NCI-H1930 (cell line): ENCODE measurements at regions not wholly inside any gene's neighbourhood (a gene's known extent, or its start where the extent isn't known, plus 50 kb on each side); places are given as distances from the start of the nearest gene placed in this dataset.

Experiments used
- DNase-seq, 2 experiments: peaks; one replicate each; lab custom pipeline; 2025; lab: John Stamatoyannopoulos, UW

GRCh38 chr4:30939684-30940083 lies 219.5 kb downstream of the PCDH7 start:
- no peak for DNase-seq

DNA sequence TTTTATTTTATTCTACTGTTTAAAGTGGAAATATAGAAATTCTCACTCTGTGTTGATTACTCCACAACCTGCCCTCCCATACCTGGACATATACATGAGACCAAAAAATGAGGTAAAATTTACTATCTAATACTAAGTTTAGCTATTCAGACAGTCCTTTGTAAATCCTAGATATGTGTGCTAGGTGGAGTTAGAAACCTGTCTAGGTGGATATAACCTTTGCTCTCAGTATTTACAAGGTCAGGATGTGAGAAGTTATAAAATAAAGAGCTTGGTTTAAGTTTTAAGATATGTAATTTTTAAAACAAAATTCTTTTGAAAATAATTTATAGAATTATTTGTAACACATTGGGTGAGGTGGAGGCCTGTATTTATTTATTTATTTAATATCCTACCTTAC lies 221.5 kb downstream of the PCDH7 start:
- DNase-seq, result no peak

DNA sequence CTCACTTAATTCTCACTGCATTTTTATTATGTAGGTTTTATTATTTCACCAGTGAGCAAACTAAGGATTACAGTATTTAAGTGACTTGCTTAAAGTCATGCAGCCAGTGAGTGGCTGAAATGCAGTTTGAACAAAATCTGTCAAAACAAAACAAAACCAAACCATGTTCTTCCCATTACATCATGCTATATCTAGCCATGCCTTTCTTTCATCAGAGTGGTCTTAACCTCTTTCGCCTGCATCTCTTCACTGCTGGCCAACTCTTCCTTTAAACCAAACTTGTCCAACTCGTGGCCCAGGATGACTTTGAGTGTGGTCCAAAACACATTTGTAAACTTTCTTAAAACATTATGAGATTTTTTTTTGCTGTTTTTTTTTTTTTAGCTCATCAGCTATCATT lies 223.2 kb downstream of the PCDH7 start:
- no peak for DNase-seq

DNA sequence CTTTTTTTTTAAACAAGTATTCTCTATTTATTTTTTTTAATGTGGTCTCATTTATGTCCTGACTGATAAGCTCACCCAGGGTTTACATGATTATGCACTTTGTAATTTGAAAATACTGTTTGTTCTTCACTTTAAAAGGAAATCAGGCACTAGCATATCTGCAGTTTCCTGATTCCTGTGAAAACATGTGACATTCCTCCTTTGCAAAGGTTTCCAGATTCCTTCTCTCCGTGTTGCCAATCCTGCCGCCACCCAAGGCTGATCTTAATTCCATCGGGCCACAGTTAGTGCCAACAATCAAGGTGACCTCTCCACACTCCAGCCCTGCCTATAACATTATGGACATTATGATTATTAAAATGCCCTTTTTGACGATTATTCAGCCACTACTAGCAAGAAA lies 225.4 kb downstream of the PCDH7 start:
- no peak for DNase-seq

GRCh38 chr4:30946288-30946687 lies 226.1 kb downstream of the PCDH7 start:
- no peak for DNase-seq

- no peak for DNase-seq
These were observed 228.5 kb downstream of the PCDH7 start for GRCh38 chr4:30948653-30949052.

DNA sequence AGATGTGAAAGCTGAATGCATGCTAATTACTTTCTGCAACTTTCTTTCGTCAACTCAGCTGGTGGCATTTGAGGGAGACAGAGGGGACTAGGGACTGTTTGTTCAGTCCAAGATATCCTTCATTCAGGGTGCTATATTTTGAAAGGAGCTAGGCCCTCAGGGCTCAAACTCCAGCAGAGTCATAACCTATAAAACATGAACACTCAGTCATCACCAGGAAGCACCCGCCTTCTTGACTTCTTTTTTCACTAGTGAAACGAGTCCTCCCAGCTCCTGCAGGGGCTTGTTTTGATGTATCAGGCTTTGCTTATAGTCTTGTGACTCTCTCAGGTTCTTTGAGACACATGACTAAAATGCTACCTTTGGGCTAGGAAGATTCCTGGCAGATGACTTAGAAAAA lies 230.6 kb downstream of the PCDH7 start:
- no peak for DNase-seq

DNA sequence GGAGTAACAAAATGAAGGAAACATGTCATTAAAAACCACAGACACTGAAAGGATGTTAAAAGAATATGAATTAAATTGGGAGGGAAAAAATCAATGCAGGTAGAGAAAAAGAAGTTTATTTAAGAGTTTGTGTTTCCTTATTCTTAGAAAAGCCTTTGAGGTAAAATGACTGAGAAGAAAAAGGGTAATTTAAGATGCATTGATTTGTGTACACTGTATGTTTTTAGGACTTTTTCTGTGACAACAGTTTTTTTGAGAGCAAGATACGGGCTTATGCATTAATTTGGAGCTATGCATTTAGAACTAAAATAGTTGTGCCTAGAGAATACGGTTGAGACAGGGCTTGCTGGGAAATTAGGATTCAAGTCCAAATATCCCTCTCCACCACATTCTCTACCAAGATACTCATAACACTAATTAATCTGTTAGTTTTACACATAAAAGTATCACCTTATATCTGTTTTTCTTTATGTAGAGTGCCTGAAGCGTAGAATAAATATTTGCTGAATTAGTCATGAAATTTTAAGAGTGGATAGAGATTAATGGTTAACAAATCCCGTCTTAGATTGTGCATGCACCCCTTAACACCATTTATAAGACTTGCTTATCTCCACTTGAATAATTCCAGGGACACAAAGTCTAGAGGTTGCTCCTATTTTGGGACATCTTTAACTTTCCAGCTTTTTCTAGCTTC lies 232.5 kb downstream of the PCDH7 start:
- DNase-seq, result no peak

GRCh38 chr4:30953799-30954198 lies 233.6 kb downstream of the PCDH7 start:
- DNase-seq, result no peak

- no peak for DNase-seq
These were observed 236.7 kb downstream of the PCDH7 start for GRCh38 chr4:30956916-30957315.

DNA sequence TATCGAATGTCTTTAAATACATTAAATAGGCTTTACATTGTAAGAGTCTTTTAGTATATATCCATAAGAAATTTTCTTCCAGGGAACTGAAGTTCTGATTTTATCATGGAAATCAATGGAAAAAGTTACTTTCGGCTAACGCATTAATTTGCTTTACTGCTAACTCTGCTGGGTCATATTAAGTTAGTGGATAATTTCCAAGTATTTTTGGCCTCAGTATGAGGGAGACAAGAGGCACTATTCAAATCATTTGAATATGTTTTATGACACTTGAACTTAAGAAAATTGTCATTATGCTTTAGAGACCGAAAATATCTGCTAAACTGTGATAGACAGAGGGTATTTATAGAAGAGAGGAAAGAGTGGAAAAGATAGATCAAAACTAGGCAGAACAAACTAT lies 237.5 kb downstream of the PCDH7 start:
- DNase-seq, result no peak

DNA sequence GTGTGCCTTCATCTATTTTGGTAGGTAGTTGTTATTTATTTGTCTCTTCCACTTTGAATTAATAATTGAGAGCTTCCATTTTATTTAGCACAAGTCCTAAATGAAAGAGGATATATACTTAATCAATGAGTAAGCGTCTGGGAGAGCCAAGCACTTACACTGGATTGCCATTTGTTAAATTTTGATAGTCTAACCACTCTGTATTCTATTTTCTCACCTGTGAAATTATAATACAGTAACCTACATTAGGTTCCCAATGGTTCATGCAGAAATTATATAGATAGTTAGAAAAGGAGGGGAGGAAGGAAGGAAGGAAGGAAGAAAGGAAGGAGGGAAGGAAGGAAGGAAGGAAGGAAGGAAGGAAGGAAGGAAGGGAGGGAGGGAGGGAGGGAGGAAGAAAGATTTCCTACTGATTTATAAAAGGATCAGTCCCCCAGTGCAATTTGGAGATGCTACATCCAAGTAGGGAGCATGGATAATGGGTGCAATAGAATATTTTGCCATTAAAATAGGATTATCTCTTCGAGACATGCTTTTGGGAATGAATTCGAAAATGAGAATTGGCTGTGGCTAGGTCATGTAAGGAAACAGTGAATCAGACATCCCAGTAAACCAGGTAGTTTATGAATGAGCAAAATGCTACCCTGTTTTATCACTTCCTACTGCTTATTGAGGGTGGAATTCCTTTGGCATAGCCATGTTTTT lies 239.8 kb downstream of the PCDH7 start:
- no peak for DNase-seq

GRCh38 chr4:30962939-30963338 lies 242.8 kb downstream of the PCDH7 start:
- no peak for DNase-seq

DNA sequence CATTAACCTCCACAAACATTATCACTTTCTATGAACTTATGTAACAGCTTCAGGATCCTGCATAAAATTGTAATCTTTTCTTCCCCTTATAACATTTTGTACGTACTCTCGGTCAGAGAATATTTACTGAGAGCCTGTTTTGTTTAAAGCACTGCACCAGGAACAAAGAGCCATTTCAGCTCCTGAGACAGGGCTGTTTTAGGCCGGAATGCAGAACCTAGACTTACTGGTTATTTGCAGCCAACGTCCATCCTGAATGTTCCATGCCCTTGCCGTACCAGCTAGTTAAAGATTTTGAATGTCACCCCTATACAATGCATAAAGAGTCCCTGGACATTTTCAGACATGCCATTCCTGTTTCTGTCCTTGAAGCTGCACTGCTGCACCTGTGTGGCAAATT lies 248.8 kb downstream of the PCDH7 start:
- DNase-seq, result no peak

DNA sequence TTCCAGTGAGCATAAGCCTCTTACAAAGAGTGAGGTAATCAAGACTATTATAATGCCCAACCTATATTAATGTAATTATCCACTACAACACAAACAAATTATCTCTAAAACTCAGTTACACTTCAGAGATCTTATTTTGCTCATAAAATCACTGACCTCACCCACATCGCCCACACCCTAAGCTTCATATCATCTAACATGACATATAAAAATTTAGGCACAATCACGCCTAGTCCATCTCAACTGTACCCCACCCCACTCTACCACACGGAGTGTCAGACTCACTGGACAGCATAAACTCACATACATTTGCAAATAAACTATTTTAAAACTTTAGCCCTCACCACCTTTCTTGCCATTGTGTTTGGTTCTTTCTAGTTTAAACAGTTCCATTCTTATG lies 252.4 kb downstream of the PCDH7 start:
- DNase-seq, result no peak

- DNase-seq, result no peak
These were observed 253.8 kb downstream of the PCDH7 start for GRCh38 chr4:30973993-30974392.

GRCh38 chr4:30979402-30979801 lies 259.2 kb downstream of the PCDH7 start:
- DNase-seq, result no peak

- no peak for DNase-seq
These were observed 269.3 kb downstream of the PCDH7 start for GRCh38 chr4:30989508-30989907.

DNA sequence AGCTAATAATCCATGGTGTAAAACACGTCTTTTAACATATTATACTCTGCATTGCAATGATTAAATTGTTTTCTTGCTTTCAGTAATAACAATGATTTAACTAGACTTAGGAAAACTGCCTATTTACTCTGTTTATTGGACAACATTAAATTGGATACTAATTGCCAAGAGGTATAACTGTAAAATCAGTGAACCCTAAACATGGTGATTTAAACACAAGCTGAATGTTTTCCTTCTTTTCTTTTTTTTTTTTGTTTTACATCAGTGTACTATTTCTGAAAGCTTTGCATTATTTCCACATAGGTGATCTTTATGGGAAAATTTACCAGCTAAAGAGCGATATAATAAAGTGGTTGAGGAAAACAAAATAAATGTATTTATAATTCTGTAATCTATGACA lies 276.7 kb downstream of the PCDH7 start:
- DNase-seq, result no peak

DNA sequence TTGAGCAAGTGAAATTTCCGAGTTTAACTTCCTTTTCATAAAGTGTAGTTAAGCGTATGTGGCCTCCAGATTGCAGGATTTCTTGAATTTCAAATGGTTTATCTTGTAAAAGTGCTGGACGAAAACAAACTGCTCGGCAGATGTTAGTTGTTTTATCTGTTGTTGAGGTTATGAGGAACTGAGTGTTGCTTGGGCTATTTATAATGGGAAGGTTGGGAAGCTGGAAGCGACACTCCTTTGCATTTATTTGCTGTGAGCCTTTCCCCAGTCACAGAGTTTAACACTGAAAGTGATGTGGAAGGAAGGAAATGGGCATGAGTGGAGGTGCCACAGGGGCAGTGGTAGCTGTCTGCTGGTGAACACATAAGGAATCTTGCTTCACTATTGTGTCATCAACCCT lies 284.9 kb downstream of the PCDH7 start:
- DNase-seq, result no peak

DNA sequence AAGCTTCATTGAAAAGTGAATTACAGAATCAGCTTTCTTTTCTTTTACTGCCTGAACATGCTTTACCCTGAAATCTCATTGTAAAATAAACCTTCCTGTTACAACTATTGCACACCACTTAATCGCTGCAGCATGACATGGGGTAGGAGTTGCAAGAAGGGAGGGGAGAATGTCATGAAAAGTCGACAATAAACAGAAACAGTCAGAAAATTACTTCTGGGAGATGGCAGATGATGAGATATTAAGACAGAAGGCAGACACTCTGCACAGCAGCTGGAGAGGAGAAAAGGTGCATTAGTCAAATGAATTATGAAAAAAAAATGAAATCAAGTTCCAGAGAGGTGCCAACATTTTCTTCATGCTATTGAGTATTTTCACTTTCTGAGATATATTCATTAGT lies 287.7 kb downstream of the PCDH7 start:
- no peak for DNase-seq

GRCh38 chr4:31009926-31010325 lies 289.8 kb downstream of the PCDH7 start:
- no peak for DNase-seq

DNA sequence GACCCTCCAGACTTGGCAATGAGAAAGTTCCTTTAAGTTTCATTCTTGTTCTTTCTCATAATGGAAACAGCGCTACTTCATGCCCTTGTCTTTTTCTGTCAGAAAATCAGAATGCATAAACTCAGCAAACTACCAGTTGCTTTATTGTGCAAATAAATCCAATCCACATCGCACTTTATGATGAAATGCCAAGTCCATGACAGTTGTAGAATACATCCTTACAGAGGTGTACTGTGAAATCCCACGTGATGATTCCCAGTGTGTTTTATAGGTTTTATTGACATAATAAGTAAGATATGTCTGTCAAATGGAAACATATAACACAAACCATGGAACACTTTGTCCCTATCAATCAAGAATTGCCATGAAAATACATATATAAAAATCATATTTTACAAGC lies 295.0 kb downstream of the PCDH7 start:
- DNase-seq, result no peak
